Colonic mucosa (tissue), 4 donors: ENCODE measurements at regions not wholly inside any gene's neighbourhood (a gene's known extent, or its start where the extent isn't known, plus 50 kb on each side); places are given as distances from the start of the nearest gene placed in this dataset.

Experiments
- DNase-seq: peaks from one replicate; pipeline ENCODE4 v3.0.0-alpha.2; 2020
- H3K27ac ChIP-seq: fragments of 200-600 bp; one replicate; pipeline ENCODE4 v1.8.0; 2021
- H3K27me3 ChIP-seq: fragments of 200-600 bp; one replicate; pipeline ENCODE4 v1.8.0; 2021
- H3K36me3 ChIP-seq: fragments of 200-600 bp; one replicate; pipeline ENCODE4 v1.8.0; 2021
- H3K4me1 ChIP-seq: fragments of 200-600 bp; one replicate; pipeline ENCODE4 v1.8.0; 2021; ENCODE audit warnings: mild to moderate bottlenecking
- H3K4me3 ChIP-seq: fragments of 200-600 bp; one replicate; pipeline ENCODE4 v1.8.0; 2021
- H3K9ac ChIP-seq, 2 donors: one replicate each; pipeline ENCODE4 v1.7.0; 2013; ENCODE audit warnings: control low read depth in 2 of 2, low read depth in 2 of 2, low read length in 2 of 2
- H3K9me3 ChIP-seq: fragments of 200-600 bp; one replicate; pipeline ENCODE4 v1.8.0; 2021
- intact Hi-C: fragments of 100-400 bp; cut with DNase I; formaldehyde crosslinking; loops from one replicate; pipeline ENCODE4 v1.14.1; 2022
- TF ChIP-seq, protein P1 (sequence below): fragments of 200-600 bp; IDR thresholded peaks from one replicate; pipeline ENCODE4 v1.8.0; 2022; ENCODE audit warnings: antibody characterized with exemption, mild to moderate bottlenecking
- donor health status: healthy.
- donor health status: DM: no; HTN: no; CAD: no.
- donor health status: DM: no; HTN: no; CAD: no.

DNA sequence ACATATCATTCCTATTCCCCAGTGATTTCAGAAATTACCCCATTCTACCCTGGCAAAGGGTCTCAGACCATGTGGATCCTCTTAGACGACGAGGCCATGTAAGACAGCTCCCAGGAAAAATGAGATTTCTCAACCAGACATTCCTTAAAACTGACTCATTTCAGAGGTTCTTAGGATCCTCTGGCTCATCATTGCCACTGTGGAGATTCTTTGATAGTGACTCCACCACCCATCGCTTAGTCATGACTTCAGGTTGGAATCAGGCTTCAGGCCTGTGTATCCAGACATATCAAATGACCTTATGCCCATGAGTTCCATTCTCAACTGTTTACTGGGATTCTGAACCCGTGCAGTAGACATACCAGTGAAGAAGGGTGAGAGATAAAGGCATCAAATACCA, 245.6 kb upstream of the TCF4 start:
- TF ChIP-seq, protein P1, sequence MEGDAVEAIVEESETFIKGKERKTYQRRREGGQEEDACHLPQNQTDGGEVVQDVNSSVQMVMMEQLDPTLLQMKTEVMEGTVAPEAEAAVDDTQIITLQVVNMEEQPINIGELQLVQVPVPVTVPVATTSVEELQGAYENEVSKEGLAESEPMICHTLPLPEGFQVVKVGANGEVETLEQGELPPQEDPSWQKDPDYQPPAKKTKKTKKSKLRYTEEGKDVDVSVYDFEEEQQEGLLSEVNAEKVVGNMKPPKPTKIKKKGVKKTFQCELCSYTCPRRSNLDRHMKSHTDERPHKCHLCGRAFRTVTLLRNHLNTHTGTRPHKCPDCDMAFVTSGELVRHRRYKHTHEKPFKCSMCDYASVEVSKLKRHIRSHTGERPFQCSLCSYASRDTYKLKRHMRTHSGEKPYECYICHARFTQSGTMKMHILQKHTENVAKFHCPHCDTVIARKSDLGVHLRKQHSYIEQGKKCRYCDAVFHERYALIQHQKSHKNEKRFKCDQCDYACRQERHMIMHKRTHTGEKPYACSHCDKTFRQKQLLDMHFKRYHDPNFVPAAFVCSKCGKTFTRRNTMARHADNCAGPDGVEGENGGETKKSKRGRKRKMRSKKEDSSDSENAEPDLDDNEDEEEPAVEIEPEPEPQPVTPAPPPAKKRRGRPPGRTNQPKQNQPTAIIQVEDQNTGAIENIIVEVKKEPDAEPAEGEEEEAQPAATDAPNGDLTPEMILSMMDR = no peak
- intact Hi-C loops = no loop called here
- H3K27ac ChIP-seq = no peak overlapping the region
- H3K27me3 ChIP-seq = no peaks in the 10 kb centered on the region
- H3K36me3 ChIP-seq = no peaks in the 10 kb centered on the region
- H3K4me3 ChIP-seq = no peak overlapping the region
- H3K9me3 ChIP-seq = no peaks in the 10 kb centered on the region
- DNase-seq = no peak
- no peak overlapping the region for H3K9ac ChIP-seq
- H3K4me1 ChIP-seq = no peaks in the 10 kb centered on the region

DNA sequence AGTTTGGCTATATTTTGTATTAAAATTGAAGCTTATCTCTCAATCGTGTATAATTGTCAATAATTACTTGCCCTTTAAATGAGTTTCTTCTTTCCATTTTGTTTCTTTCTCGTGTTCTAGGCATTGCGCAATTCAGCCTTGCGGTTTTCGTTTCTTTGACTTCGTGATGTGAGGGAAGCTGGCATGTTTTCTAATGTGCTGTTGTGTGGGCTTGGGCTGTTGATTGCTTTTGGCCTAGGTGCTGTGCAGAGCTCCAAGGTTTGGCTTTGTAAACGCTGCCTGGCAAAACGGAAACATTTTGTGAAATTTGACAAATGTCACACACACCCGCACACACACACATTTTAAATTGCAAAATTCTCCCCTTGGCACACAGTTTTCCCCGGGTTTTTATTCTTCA, 242.6 kb upstream of the TCF4 start:
- Histone ChIP-seq H3K9me3 (no peaks in the 10 kb centered on the region), H3K9ac (no peak overlapping the region), H3K27ac (no peak overlapping the region), H3K27me3 (no peaks in the 10 kb centered on the region), H3K36me3 (no peaks in the 10 kb centered on the region), H3K4me1 (no peaks in the 10 kb centered on the region), H3K4me3 (no peak overlapping the region)
- intact Hi-C loops = no loop called here
- TF ChIP-seq, protein P1 = no peak
- DNase-seq = no peak

DNA sequence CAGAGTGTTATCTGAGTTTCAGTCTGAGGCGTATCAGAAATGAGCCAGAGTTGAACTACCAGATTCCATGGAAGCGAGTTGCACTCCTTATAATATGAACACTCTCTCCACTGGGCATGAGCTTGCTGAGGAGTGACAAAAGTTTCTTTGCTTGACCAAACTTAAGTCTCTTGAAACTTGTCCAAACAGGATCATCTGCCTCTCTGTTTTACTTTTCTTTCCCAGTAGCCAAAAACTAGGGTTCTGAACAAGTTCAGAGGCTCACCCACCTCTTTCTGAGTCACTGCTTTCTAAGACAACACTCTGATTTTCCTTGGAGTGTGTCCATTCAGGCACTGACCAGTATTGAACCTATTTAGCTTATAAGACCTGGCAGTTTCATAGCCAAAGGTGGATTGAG, 233.2 kb upstream of the TCF4 start:
- H3K4me1 ChIP-seq = no peaks in the 10 kb centered on the region
- no peaks in the 10 kb centered on the region for H3K27me3 ChIP-seq
- no peaks in the 10 kb centered on the region for H3K36me3 ChIP-seq
- no peak overlapping the region for H3K4me3 ChIP-seq
- no peak overlapping the region for H3K27ac ChIP-seq
- TF ChIP-seq, protein P1 = no peak
- intact Hi-C loops = no loop called here
- no peak overlapping the region for H3K9ac ChIP-seq
- no peak for DNase-seq
- H3K9me3 ChIP-seq = no peaks in the 10 kb centered on the region

GRCh38 chr18:55819448-55819847, 231.5 kb upstream of the TCF4 start:
- Histone ChIP-seq H3K36me3 (no peaks in the 10 kb centered on the region), H3K4me1 (no peaks in the 10 kb centered on the region), H3K9me3 (no peaks in the 10 kb centered on the region), H3K4me3 (no peak overlapping the region), H3K9ac (no peak overlapping the region), H3K27me3 (no peaks in the 10 kb centered on the region), H3K27ac (no peak overlapping the region)
- DNase-seq = no peak
- intact Hi-C loops = no loop called here
- TF ChIP-seq, protein P1 = no peak

DNA sequence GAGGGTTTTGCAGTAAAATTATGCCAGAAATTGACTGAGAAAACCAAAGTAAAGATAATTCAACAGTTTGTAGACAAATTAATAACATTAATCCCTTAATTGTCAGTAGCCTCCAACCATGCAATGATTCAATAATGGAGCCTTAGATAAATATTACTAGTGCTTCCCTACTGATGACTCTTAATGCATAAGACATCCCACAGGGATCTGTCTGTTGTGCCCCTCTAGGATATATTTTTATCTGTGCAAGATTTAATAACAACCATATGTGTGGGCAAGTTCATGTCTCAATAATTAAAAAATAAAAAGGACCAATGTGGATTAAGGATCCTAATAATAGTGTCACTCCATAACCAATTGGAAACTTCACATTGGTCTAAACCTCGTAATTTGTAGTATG, 230.3 kb upstream of the TCF4 start:
- Histone ChIP-seq H3K4me1 (no peaks in the 10 kb centered on the region), H3K4me3 (no peak overlapping the region), H3K9ac (no peak overlapping the region), H3K27ac (no peak overlapping the region), H3K36me3 (no peaks in the 10 kb centered on the region), H3K9me3 (no peaks in the 10 kb centered on the region), H3K27me3 (no peaks in the 10 kb centered on the region)
- TF ChIP-seq, protein P1 = no peak
- intact Hi-C loops = no loop called here
- no peak for DNase-seq

- intact Hi-C loops = no loop called here
- no peak for DNase-seq
- no peaks in the 10 kb centered on the region for H3K27me3 ChIP-seq
- H3K4me1 ChIP-seq = no peaks in the 10 kb centered on the region
- no peak overlapping the region for H3K9ac ChIP-seq
- no peak overlapping the region for H3K4me3 ChIP-seq
- no peaks in the 10 kb centered on the region for H3K9me3 ChIP-seq
- TF ChIP-seq, protein P1 = no peak
- H3K27ac ChIP-seq = no peak overlapping the region
- no peaks in the 10 kb centered on the region for H3K36me3 ChIP-seq
Measured at GRCh38 chr18:55811925-55812324, 223.9 kb upstream of the TCF4 start.
